Muscle layer of duodenum (tissue), 2 donors: ENCODE measurements at regions not wholly inside any gene's neighbourhood (a gene's known extent, or its start where the extent isn't known, plus 50 kb on each side); places are given as distances from the start of the nearest gene placed in this dataset.

Experiments used
- H3K27ac ChIP-seq: one replicate; pipeline ENCODE4 v1.7.0; 2013; ENCODE audit warnings: mild to moderate bottlenecking, low read length
- H3K27me3 ChIP-seq: one replicate; pipeline ENCODE4 v1.7.0; 2013; ENCODE audit warnings: low read depth, mild to moderate bottlenecking, control low read depth, low read length
- H3K36me3 ChIP-seq, 2 donors: one replicate each; pipeline ENCODE4 v1.7.0; 2013; ENCODE audit warnings: low read length in 2 of 2, control low read depth in 1 of 2, mild to moderate bottlenecking in 1 of 2; ENCODE audit not compliant: insufficient read depth in 2 of 2, control insufficient read depth in 1 of 2
- H3K4me1 ChIP-seq, 2 donors: one replicate each; pipeline ENCODE4 v1.7.0; 2013; ENCODE audit warnings: low read length in 2 of 2, mild to moderate bottlenecking in 2 of 2, control low read depth in 1 of 2, moderate library complexity in 1 of 2; ENCODE audit not compliant: insufficient read depth in 2 of 2, control insufficient read depth in 1 of 2
- H3K4me3 ChIP-seq, 2 donors: one replicate each; pipeline ENCODE4 v1.7.0; 2013; ENCODE audit warnings: low read length in 2 of 2, low read depth in 1 of 2, mild to moderate bottlenecking in 1 of 2
- H3K9me3 ChIP-seq, 2 donors: one replicate each; pipeline ENCODE4 v1.7.0; 2013; ENCODE audit warnings: low read length in 2 of 2, control low read depth in 1 of 2, mild to moderate bottlenecking in 1 of 2; ENCODE audit not compliant: control insufficient read depth in 1 of 2
- donor health status: healthy.

DNA sequence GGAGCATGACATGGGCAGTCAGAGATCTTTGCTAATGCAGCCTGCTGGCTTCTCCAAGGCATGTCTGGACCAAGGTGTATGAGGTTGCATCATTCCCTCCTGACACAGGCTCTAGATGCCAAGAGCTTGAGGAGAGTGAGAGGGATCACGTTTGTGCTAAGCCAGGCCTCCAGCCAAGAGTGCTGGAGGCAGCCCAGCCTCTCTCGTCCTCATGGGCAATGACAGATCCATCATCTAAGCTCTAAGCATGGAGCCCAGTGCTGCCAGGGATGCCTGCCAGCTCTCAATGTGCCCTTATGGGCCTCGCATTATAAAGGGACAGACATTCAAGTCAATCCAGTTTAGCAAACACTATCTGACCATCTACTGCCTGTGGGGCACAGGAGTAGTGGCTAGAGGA lies 136.3 kb upstream of the VSTM2B start:
- H3K27ac ChIP-seq, result no peak overlapping the region
- no peaks in the 10 kb centered on the region for H3K4me1 ChIP-seq

GRCh38 chr19:29390742-29391141 lies 135.1 kb upstream of the VSTM2B start:
- no peaks in the 10 kb centered on the region for H3K27me3 ChIP-seq
- H3K4me1 ChIP-seq, result no peaks in the 10 kb centered on the region
- H3K36me3 ChIP-seq, result no peaks in the 10 kb centered on the region
- H3K27ac ChIP-seq, result no peak overlapping the region
- peaks cover 10 to 15% of the 10 kb centered on the region in 2 donors for H3K9me3 ChIP-seq
- H3K4me3 ChIP-seq, result no peak overlapping the region

More for the DNA sequence above, 136.3 kb upstream of the VSTM2B start:
- no peaks in the 10 kb centered on the region for H3K27me3 ChIP-seq
- H3K36me3 ChIP-seq, result no peaks in the 10 kb centered on the region
- peaks cover 10 to 15% of the 10 kb centered on the region in 2 donors for H3K9me3 ChIP-seq
- H3K4me3 ChIP-seq, result no peak overlapping the region

- Histone ChIP-seq H3K4me1 (no peaks in the 10 kb centered on the region), H3K27me3 (no peaks in the 10 kb centered on the region), H3K36me3 (no peaks in the 10 kb centered on the region), H3K9me3 (peaks cover 10 to 15% of the 10 kb centered on the region in 2 donors), H3K4me3 (no peak overlapping the region), H3K27ac (no peak overlapping the region)
These were observed 131.8 kb upstream of the VSTM2B start for GRCh38 chr19:29393915-29394460.

DNA sequence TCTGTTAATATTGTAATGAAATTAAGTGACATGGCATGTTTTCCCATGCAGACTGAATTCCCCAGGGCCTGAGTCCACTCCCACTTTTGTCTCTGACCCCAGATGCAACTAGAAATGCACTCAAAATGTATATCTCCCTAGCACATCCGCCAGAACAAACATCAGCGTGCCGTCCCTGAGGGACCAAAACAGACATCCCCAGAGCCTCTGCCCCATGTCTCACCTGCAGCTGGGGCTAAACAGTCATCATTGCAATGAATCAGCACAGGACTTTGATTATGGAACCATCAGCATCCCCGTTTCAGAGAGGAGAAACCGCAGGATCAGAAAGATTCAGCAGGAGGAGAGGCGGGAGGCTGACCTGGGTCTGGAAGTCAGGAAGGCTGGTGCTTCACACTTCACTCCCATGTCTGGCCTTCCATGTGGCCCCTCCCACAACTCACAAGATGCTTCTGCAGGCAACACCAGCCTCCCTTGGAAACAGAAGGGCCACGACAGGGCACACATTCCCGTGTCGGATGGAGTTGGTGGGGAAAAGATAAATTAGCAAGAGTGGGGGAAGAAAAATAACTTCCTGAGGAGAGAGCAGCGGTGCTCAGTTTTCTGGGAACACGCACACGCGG lies 130.6 kb upstream of the VSTM2B start:
- H3K27ac ChIP-seq, result no peak overlapping the region
- H3K27me3 ChIP-seq, result no peaks in the 10 kb centered on the region
- H3K4me1 ChIP-seq, result no peaks in the 10 kb centered on the region
- H3K9me3 ChIP-seq, result peaks cover 10 to 15% of the 10 kb centered on the region in 2 donors
- no peak overlapping the region for H3K4me3 ChIP-seq
- no peaks in the 10 kb centered on the region for H3K36me3 ChIP-seq

GRCh38 chr19:29395734-29396414 lies 129.9 kb upstream of the VSTM2B start:
- Histone ChIP-seq H3K27ac (no peak overlapping the region), H3K36me3 (no peaks in the 10 kb centered on the region), H3K27me3 (no peaks in the 10 kb centered on the region), H3K9me3 (peaks cover 10 to 15% of the 10 kb centered on the region in 2 donors), H3K4me1 (no peaks in the 10 kb centered on the region), H3K4me3 (no peak overlapping the region)

GRCh38 chr19:29396925-29397324 lies 128.9 kb upstream of the VSTM2B start:
- Histone ChIP-seq H3K4me3 (no peak overlapping the region), H3K36me3 (no peaks in the 10 kb centered on the region), H3K27ac (no peak overlapping the region), H3K4me1 (no peaks in the 10 kb centered on the region), H3K27me3 (no peaks in the 10 kb centered on the region), H3K9me3 (peaks cover 2 to 5% of the 10 kb centered on the region in 2 donors)

DNA sequence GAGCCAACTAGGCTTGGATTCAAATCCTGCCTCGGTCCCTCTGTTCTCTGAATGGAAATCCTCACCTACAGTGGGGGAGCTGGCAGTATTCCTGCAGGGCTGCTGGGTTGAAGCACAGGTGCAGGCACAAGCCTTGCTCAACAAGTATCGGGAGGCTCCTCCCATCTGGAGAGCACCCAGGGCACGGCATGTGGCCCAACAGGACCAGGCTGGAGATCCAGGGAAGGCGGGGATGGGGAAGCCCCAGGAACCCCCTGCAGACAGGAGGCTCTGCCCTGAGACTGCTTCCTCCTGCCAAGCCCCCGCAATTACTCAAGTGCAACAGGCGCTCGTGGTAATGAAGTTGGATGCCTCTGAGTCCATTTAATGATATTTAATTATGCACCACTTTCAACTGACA lies 128.0 kb upstream of the VSTM2B start:
- H3K27ac ChIP-seq, result no peak overlapping the region
- H3K4me1 ChIP-seq, result no peaks in the 10 kb centered on the region
- H3K27me3 ChIP-seq, result no peaks in the 10 kb centered on the region
- H3K4me3 ChIP-seq, result no peak overlapping the region
- no peaks in the 10 kb centered on the region for H3K9me3 ChIP-seq
- H3K36me3 ChIP-seq, result no peaks in the 10 kb centered on the region

DNA sequence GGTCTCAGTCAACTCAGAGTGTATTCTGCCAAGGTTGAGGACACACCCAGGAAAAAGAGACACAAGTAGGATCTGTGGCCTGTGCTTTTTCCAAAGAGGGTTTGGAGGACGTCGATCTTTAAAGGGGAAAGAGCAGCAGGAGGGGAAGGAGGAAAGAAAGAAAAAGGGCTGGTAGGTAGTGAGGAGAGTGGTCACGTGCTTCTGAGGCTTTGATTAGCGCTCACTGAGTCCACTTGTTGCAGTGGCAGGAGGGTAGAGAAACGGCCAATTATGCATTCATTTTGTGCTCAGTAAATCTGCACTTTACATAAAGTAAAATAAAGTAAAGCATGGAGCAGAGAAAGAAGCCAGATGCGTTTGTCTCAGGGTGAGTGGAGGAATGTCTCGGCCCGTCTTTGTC lies 126.0 kb upstream of the VSTM2B start:
- Histone ChIP-seq H3K9me3 (no peaks in the 10 kb centered on the region), H3K36me3 (no peaks in the 10 kb centered on the region), H3K4me1 (peaks cover 0 to 6% of the 10 kb centered on the region in 2 donors), H3K4me3 (no peak overlapping the region), H3K27me3 (no peaks in the 10 kb centered on the region), H3K27ac (no peak overlapping the region)

DNA sequence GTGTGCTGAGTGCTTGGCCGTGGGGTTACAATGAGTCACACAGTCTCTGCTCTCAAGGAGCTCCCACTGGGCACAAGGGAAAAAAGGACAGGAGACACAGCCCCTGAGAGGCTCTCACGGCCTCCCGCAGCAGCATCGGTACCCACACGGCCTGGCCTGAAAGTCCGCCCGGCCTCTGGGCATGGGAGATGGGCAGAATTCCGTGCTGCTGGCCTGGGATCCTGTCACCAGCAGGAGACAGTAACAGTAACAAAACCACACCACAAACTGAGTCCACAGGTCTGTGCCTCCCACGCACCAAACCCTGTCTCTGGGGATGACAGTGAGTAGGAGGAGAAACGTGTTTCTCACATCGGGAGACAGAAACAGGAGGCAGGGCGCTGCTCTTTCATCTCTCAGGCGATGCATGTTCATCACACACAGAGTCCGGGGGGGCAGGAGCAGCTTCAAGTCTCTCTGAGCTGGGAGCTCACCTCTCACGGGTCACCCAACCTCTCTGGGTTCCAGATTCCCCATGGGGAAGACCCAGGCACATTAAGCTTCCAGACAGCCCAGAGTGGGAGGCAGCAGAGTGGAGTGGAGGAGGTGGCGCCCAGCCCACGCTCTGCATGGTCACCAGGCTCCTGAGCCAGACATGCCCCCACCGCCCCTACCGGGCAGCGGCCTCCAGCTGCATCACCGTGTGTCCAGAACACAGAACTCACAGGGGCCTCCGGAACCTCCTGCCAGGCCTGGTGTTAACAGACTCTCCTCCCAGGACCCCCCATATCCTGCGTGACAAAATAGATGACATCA lies 124.7 kb upstream of the VSTM2B start:
- Histone ChIP-seq H3K4me1 (peaks cover 0 to 15% of the 10 kb centered on the region in 2 donors), H3K36me3 (no peaks in the 10 kb centered on the region), H3K27ac (no peak overlapping the region), H3K4me3 (no peak overlapping the region), H3K27me3 (no peaks in the 10 kb centered on the region), H3K9me3 (no peaks in the 10 kb centered on the region)

GRCh38 chr19:29401712-29402421 lies 123.9 kb upstream of the VSTM2B start:
- H3K36me3 ChIP-seq, result no peaks in the 10 kb centered on the region
- H3K4me3 ChIP-seq, result no peak overlapping the region
- H3K27me3 ChIP-seq, result no peaks in the 10 kb centered on the region
- no peak overlapping the region for H3K27ac ChIP-seq
- H3K4me1 ChIP-seq, result peaks cover 0 to 15% of the 10 kb centered on the region in 2 donors
- H3K9me3 ChIP-seq, result no peaks in the 10 kb centered on the region

DNA sequence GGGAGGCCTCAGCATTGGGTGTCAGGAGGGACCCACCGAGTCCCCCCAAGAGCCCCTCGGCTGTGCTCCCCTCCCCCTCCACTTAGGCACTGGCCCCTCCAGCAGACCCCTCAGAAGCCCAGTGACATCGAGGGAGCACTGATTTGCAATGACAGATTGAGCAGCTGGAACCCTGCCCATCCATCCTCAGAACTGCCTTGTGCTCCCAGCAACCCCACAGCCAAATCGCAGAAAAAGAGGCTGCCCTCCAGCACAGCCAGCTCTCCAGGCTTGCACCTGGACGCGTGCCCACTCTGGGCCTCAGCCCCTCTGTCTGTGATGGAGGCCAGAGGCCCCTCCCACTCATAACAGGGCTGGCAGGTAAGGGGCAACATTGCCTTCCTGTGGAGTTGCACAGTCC lies 123.2 kb upstream of the VSTM2B start:
- no peak overlapping the region for H3K4me3 ChIP-seq
- no peak overlapping the region for H3K27ac ChIP-seq
- no peaks in the 10 kb centered on the region for H3K27me3 ChIP-seq
- H3K9me3 ChIP-seq, result no peaks in the 10 kb centered on the region
- H3K4me1 ChIP-seq, result peaks cover 0 to 15% of the 10 kb centered on the region in 2 donors
- no peaks in the 10 kb centered on the region for H3K36me3 ChIP-seq
